Endothelial cell of umbilical vein (primary cell): ENCODE measurements at regions not wholly inside any gene's neighbourhood (a gene's known extent, or its start where the extent isn't known, plus 50 kb on each side); places are given as distances from the start of the nearest gene placed in this dataset.

ENCODE experiments used
- BruUV-seq: library from RNA; stranded (reverse); fragments of 400-500 nt; replicated peaks from 2 replicates; lab custom pipeline; 2021; lab: Mats Ljungman, UMichigan
- CTCF ChIA-PET: fragments of 300-600, 350-600 bp; sonication (Branson Sonifier 250); formaldehyde crosslinking; loops from one replicate; lab custom pipeline; 2021; ENCODE audit warnings: antibody characterized with exemption, inconsistent platforms; lab: Charles Lee
- POLR2A ChIA-PET: fragments of 300-600, 350-600 bp; sonication (Branson Sonifier 250); formaldehyde crosslinking; loops from one replicate; lab custom pipeline; 2021; ENCODE audit warnings: antibody characterized with exemption, inconsistent platforms; lab: Charles Lee
- DNase-seq: peaks from one replicate; pipeline ENCODE4 v3.0.0-alpha.2; 2011; ENCODE audit warnings: low read depth, low spot score
- FAIRE-seq: peaks from 2 replicates; lab custom pipeline; 2011; peaks lifted over from hg19 to GRCh38; lab: Jason Lieb, UNC
- H2AFZ ChIP-seq: 2 replicates; pipeline ENCODE4 v1.6.0; 2012; ENCODE audit warnings: low read depth, low read length, control low read depth, inconsistent platforms
- H3K27ac ChIP-seq: 2 replicates; pipeline ENCODE4 v1.5.1; 2011; ENCODE audit warnings: low read depth, mild to moderate bottlenecking, control low read depth, low read length, moderate library complexity; ENCODE audit not compliant: insufficient read depth
- H3K27me3 ChIP-seq, 2 experiments: 2 replicates each; pipeline versions ENCODE4 v1.6.0 to v1.6.1; 2011; ENCODE audit warnings: low read length in 2 of 2, mixed read lengths in 1 of 2; ENCODE audit not compliant: control insufficient read depth in 2 of 2, insufficient read depth in 2 of 2
- H3K36me3 ChIP-seq, 2 experiments: 2 replicates in 1 of 2; 3 replicates in 1 of 2; pipeline ENCODE4 v1.5.1; 2011; ENCODE audit warnings: low read length in 2 of 2, mild to moderate bottlenecking in 1 of 2, moderate library complexity in 1 of 2; ENCODE audit not compliant: control insufficient read depth in 2 of 2, insufficient read depth in 2 of 2; ENCODE audit errors: extremely low read depth in 1 of 2
- H3K4me1 ChIP-seq: 3 replicates; pipeline ENCODE4 v1.5.1; 2011; ENCODE audit warnings: mild to moderate bottlenecking, low read length; ENCODE audit not compliant: control insufficient read depth, insufficient read depth; ENCODE audit errors: extremely low read depth
- H3K4me2 ChIP-seq: 2 replicates; pipeline ENCODE4 v1.6.1; 2011; ENCODE audit warnings: low read length, control low read depth, mixed read lengths; ENCODE audit not compliant: insufficient read depth
- H3K4me3 ChIP-seq, 3 experiments: fragments of 200-600 bp in 1 of 3; sonication (generic), shearing (Covaris generic) in 1 of 3; replicated peaks in 1 of 3; 2 replicates each; pipeline ENCODE4 v1.5.1; 2011 to 2016; ENCODE audit warnings: control low read depth in 3 of 3, low read length in 3 of 3, mild to moderate bottlenecking in 2 of 3, inconsistent platforms in 1 of 3, low read depth in 1 of 3, moderate library complexity in 1 of 3; ENCODE audit not compliant: insufficient read depth in 1 of 3
- H3K79me2 ChIP-seq: 2 replicates; pipeline ENCODE4 v1.6.0; 2012; ENCODE audit warnings: low read length, inconsistent platforms; ENCODE audit not compliant: control insufficient read depth, insufficient read depth
- H3K9ac ChIP-seq: replicated peaks from 2 replicates; pipeline ENCODE3; 2011; ENCODE audit warnings: low read length, control low read depth; ENCODE audit not compliant: insufficient read depth; ENCODE audit errors: extremely low read depth
- H3K9me1 ChIP-seq: replicated peaks from 3 replicates; pipeline ENCODE4 v1.6.0; 2011; ENCODE audit warnings: mild to moderate bottlenecking, low read length; ENCODE audit not compliant: control insufficient read depth, insufficient read depth; ENCODE audit errors: extremely low read depth
- H3K9me3 ChIP-seq: replicated peaks from 2 replicates; pipeline ENCODE4 v1.5.1; 2012; ENCODE audit warnings: low read length, inconsistent platforms; ENCODE audit not compliant: control insufficient read depth, insufficient read depth
- H4K20me1 ChIP-seq: replicated peaks from 2 replicates; pipeline ENCODE3; 2011; ENCODE audit warnings: mild to moderate bottlenecking, low read length; ENCODE audit not compliant: control insufficient read depth, insufficient read depth; ENCODE audit errors: extremely low read depth
- CTCF ChIP-seq, 2 donors: IDR thresholded peaks; 1 replicate in 1 of 2; 2 replicates in 1 of 2; pipeline ENCODE4 v1.5.1; 2011; ENCODE audit warnings: low read length in 2 of 2, mild to moderate bottlenecking in 2 of 2, moderate library complexity in 2 of 2, control low read depth in 1 of 2, inconsistent platforms in 1 of 2, low read depth in 1 of 2; ENCODE audit not compliant: insufficient read depth in 1 of 2; ENCODE audit errors: extremely low read depth in 1 of 2
- EZH2 ChIP-seq: IDR thresholded peaks from 2 replicates; pipeline ENCODE4 v1.6.1; 2012; ENCODE audit warnings: borderline replicate concordance, low read depth, mild to moderate bottlenecking, moderate library complexity, low read length, inconsistent platforms; ENCODE audit not compliant: severe bottlenecking
- FOS ChIP-seq: IDR thresholded peaks from 2 replicates; pipeline ENCODE4 v1.6.1; 2011; ENCODE audit warnings: mild to moderate bottlenecking, low read length, moderate library complexity, borderline replicate concordance; ENCODE audit not compliant: insufficient read depth
- JUN ChIP-seq: IDR thresholded peaks from 2 replicates; pipeline ENCODE4 v1.6.1; 2011; ENCODE audit warnings: borderline replicate concordance, low read depth; ENCODE audit not compliant: insufficient read length, insufficient read depth
- MAX ChIP-seq: IDR thresholded peaks from 2 replicates; pipeline ENCODE4 v1.6.1; 2011; ENCODE audit not compliant: insufficient read depth, insufficient read length
- MYC ChIP-seq: IDR thresholded peaks from one replicate; pipeline ENCODE4 v1.6.1; 2011; ENCODE audit warnings: mild to moderate bottlenecking, low read depth, low read length
- POLR2A ChIP-seq: IDR thresholded peaks from 2 replicates; pipeline ENCODE4 v1.6.1; 2012; ENCODE audit warnings: low read depth, mild to moderate bottlenecking, control low read depth, low read length
- dilution Hi-C: fragments of 300-500 bp; cut with MboI; formaldehyde crosslinking; loops from one replicate; pipeline ENCODE4 v1.15.0; 2019; ENCODE audit warnings: low sequenced_read_pairs; ENCODE audit not compliant: extremely low pct_ligation_motif_present
- intact Hi-C: fragments of 100-400 bp; cut with micrococcal nuclease; formaldehyde crosslinking; loops from one replicate; pipeline ENCODE4 v1.10.0; 2022

GRCh38 chr2:102967451-102967850 is 205.6 kb downstream of the TMEM182 start:
- POLR2A ChIA-PET, result no interaction called here
- H3K27ac ChIP-seq, result no peak overlapping the region

More at GRCh38 chr2:102967451-102967850, 205.6 kb downstream of the TMEM182 start:
- Histone ChIP-seq H3K4me2 (no peak overlapping the region), H3K4me3 (no peak overlapping the region), H2AFZ (no peak overlapping the region), H3K4me1 (no peaks in the 10 kb centered on the region), H3K9ac (no peak overlapping the region), H3K36me3 (no peaks in the 10 kb centered on the region), H3K9me3 (no peaks in the 10 kb centered on the region), H3K27me3 (no peaks in the 10 kb centered on the region), H3K79me2 (no peaks in the 10 kb centered on the region), H3K9me1 (no peaks in the 10 kb centered on the region), H4K20me1 (no peaks in the 10 kb centered on the region)
- BruUV-seq, result no TSS peak
- no peak for DNase-seq
- dilution Hi-C loops (no loop called here), intact Hi-C loops (no loop called here)
- CTCF ChIA-PET, result no interaction called here
- TF ChIP-seq MAX, result no peak
- no peak for TF ChIP-seq FOS
- TF ChIP-seq CTCF (IDR thresholded peaks at IDR 0.05; ENCODE audit: extremely low read depth in 1 of 2, insufficient read depth in 1 of 2, low read depth in 1 of 2, low read length in 2 of 2), result no peak
- TF ChIP-seq JUN, result no peak
- no peak for TF ChIP-seq MYC
- no peak for TF ChIP-seq POLR2A
- no peak for TF ChIP-seq EZH2
- FAIRE-seq, result no peak
